GM10266 (cell line): ENCODE measurements at regions not wholly inside any gene's neighbourhood (a gene's known extent, or its start where the extent isn't known, plus 50 kb on each side); places are given as distances from the start of the nearest gene placed in this dataset.

Source experiments
- DNase-seq: peaks from one replicate; pipeline ENCODE4 v3.0.0; 2012; ENCODE audit errors: extremely low spot score
- CTCF ChIP-seq: IDR thresholded peaks from 2 replicates; pipeline ENCODE4 v1.5.1; 2012; ENCODE audit warnings: mild to moderate bottlenecking, low read depth; ENCODE audit not compliant: control insufficient read depth, insufficient read depth; ENCODE audit errors: missing control alignments

- no peak for TF ChIP-seq CTCF
- no peak for DNase-seq
These were observed 209.6 kb upstream of the CHST9 start for GRCh38 chr18:27394687-27395086.

- no peak for DNase-seq
- TF ChIP-seq CTCF, result no peak
These were observed 197.6 kb upstream of the CHST9 start for GRCh38 chr18:27382567-27383216.

GRCh38 chr18:27378431-27379095, 193.5 kb upstream of the CHST9 start:
- TF ChIP-seq CTCF, result no peak
- DNase-seq, result no peak

- DNase-seq, result no peak
- TF ChIP-seq CTCF, result no peak
These were observed 192.1 kb upstream of the CHST9 start for GRCh38 chr18:27377251-27377650.

GRCh38 chr18:27372386-27372785, 187.3 kb upstream of the CHST9 start:
- DNase-seq, result no peak
- no peak for TF ChIP-seq CTCF

- TF ChIP-seq CTCF, result no peak
- no peak for DNase-seq
These were observed 181.6 kb upstream of the CHST9 start for GRCh38 chr18:27366665-27367064.

- TF ChIP-seq CTCF, result no peak
- no peak for DNase-seq
These were observed 181.0 kb upstream of the CHST9 start for GRCh38 chr18:27366151-27366550.
